ENCODE measurements at regions not wholly inside any gene's neighbourhood (a gene's known extent, or its start where the extent isn't known, plus 50 kb on each side); places are given as distances from the start of the nearest gene placed in this dataset.

DNA sequence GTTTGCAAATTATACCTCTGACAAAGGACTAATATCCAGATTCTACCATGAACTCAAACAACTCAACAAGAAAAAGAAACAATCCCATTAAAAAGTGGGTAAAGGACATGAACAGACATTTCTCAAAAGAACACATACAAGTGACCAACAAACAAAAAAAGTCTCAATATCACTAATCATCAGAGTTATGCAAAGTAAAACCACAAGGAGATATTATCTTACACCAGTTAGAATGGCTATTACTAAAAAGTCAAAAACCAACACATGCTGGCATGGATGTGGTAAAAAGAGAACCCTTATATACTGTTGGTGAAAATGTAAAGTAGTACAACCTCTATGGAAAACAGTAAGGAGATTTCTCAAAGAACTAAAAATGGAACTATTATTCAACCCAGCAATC, 234.4 kb downstream of the NKX6-1 start:
- H3K27me3 ChIP-seq (ENCODE audit: control insufficient read depth, insufficient read depth, low read length), result no peaks in the 10 kb centered on the region
- BruUV-seq (replicated peaks), result no TSS peak
- H3K36me3 ChIP-seq (ENCODE audit: control insufficient read depth, insufficient read depth, low read length), result no peaks in the 10 kb centered on the region
- in situ Hi-C loops (cut with HindIII; ENCODE audit: low pct_unique_long_range_greater_than_20kb, low sequenced_read_pairs) (no loop called here), intact Hi-C loops (cut with micrococcal nuclease; ENCODE audit: unreplicated experiment) (no loop called here)
- DNase-seq (ENCODE audit: low read depth, low spot score), result no peak
- 0 out of 2 replicates have a peak, but pooled peaks cover 3% of the 10 kb centered on the region for H3K9me3 ChIP-seq (ENCODE audit: control insufficient read depth, insufficient read depth, low read depth, low read length)
- H3K4me3 ChIP-seq (ENCODE audit: low read depth in 2 of 2, low read length in 2 of 2), result no peak overlapping the region
- ChIA-PET POLR2A (no interaction called here), CTCF (no interaction called here)
- no peak overlapping the region for H3K27ac ChIP-seq (ENCODE audit: low read length)
- TF ChIP-seq REST (IDR thresholded peaks at IDR 0.05; ENCODE audit: insufficient read depth in 1 of 2, low read depth in 2 of 2, low read length in 1 of 2), result no peak
- TF ChIP-seq SIN3A (IDR thresholded peaks at IDR 0.05; ENCODE audit: borderline replicate concordance, insufficient read depth, low read depth, low read length), result no peak
- TF ChIP-seq TCF7L2 (IDR thresholded peaks at IDR 0.05; ENCODE audit: low read depth, low read length), result no peak
- TF ChIP-seq CTCF (IDR thresholded peaks at IDR 0.05), result no peak
- TF ChIP-seq POLR2AphosphoS5 (IDR thresholded peaks at IDR 0.05; ENCODE audit: low read depth, low read length), result no peak
- no peaks in the 10 kb centered on the region for H3K4me1 ChIP-seq (ENCODE audit: control insufficient read depth, insufficient read depth, low read length)
- no peak for ATAC-seq

DNA sequence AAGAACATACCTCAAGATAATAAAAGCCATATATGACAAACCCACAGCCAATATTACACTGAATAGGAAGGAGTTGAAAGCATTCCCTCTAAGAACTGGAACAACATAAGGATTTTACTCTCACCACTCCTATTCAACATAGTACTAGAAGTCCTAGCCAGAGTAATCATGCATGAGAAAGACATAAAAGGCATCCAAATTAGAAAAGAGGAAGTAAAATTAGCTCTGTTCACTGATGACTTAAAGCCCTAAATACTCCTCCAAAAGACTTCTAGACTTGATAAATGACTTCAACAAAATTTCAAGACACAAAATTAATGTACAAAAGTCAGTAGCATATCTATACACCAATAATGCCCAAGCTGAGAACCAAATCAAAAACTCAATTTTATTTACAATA, 235.7 kb downstream of the NKX6-1 start:
- ChIA-PET POLR2A (no interaction called here), CTCF (no interaction called here)
- no peak for ATAC-seq
- Histone ChIP-seq H3K27me3 (ENCODE audit: control insufficient read depth, insufficient read depth, low read length) (no peaks in the 10 kb centered on the region), H3K9me3 (ENCODE audit: control insufficient read depth, insufficient read depth, low read depth, low read length) (0 out of 2 replicates have a peak, but pooled peaks cover 3% of the 10 kb centered on the region), H3K27ac (ENCODE audit: low read length) (no peak overlapping the region), H3K36me3 (ENCODE audit: control insufficient read depth, insufficient read depth, low read length) (no peaks in the 10 kb centered on the region), H3K4me1 (ENCODE audit: control insufficient read depth, insufficient read depth, low read length) (no peaks in the 10 kb centered on the region), H3K4me3 (ENCODE audit: low read depth in 2 of 2, low read length in 2 of 2) (no peak overlapping the region)
- no peak for TF ChIP-seq TCF7L2 (IDR thresholded peaks at IDR 0.05; ENCODE audit: low read depth, low read length)
- TF ChIP-seq SIN3A (IDR thresholded peaks at IDR 0.05; ENCODE audit: borderline replicate concordance, insufficient read depth, low read depth, low read length), result no peak
- no TSS peak for BruUV-seq (replicated peaks)
- DNase-seq (ENCODE audit: low read depth, low spot score), result no peak
- intact Hi-C loops (cut with micrococcal nuclease; ENCODE audit: unreplicated experiment), result no loop called here
- in situ Hi-C loops (cut with HindIII; ENCODE audit: low pct_unique_long_range_greater_than_20kb, low sequenced_read_pairs), result no loop called here

DNA sequence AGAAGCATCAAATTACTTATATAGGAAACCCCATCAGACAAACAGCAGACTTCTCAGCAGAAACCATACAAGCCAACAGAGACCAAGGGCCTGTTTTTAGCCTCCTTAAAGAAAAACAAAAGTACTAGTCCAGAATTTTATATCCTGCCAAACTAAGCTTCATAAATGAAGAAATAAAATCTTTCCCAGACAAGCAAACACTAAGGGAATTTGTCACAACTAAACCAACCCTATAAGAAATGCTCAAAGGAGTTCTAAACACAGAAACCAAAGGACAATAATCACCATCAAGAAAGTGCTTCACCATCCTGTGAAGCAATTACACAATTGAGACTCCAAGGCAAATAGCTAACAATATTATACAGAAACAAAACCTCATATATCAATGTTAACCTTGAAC, 238.6 kb downstream of the NKX6-1 start:
- in situ Hi-C loops (cut with HindIII; ENCODE audit: low pct_unique_long_range_greater_than_20kb, low sequenced_read_pairs), result no loop called here
- ChIA-PET CTCF (no interaction called here), POLR2A (no interaction called here)
- ATAC-seq (no peak), DNase-seq (ENCODE audit: low read depth, low spot score) (no peak)
- Histone ChIP-seq H3K27ac (ENCODE audit: low read length) (no peak overlapping the region), H3K4me3 (ENCODE audit: low read depth in 2 of 2, low read length in 2 of 2) (no peak overlapping the region), H3K36me3 (ENCODE audit: control insufficient read depth, insufficient read depth, low read length) (no peaks in the 10 kb centered on the region), H3K4me1 (ENCODE audit: control insufficient read depth, insufficient read depth, low read length) (no peaks in the 10 kb centered on the region), H3K27me3 (ENCODE audit: control insufficient read depth, insufficient read depth, low read length) (no peaks in the 10 kb centered on the region), H3K9me3 (ENCODE audit: control insufficient read depth, insufficient read depth, low read depth, low read length) (0 out of 2 replicates have a peak, but pooled peaks cover 3% of the 10 kb centered on the region)
- intact Hi-C loops (cut with micrococcal nuclease; ENCODE audit: unreplicated experiment), result no loop called here
- no TSS peak for BruUV-seq (replicated peaks)
- TF ChIP-seq SIN3A (IDR thresholded peaks at IDR 0.05; ENCODE audit: borderline replicate concordance, insufficient read depth, low read depth, low read length) (no peak), CTCF (IDR thresholded peaks at IDR 0.05) (no peak), TCF7L2 (IDR thresholded peaks at IDR 0.05; ENCODE audit: low read depth, low read length) (no peak), POLR2AphosphoS5 (IDR thresholded peaks at IDR 0.05; ENCODE audit: low read depth, low read length) (no peak), REST (IDR thresholded peaks at IDR 0.05; ENCODE audit: insufficient read depth in 1 of 2, low read depth in 2 of 2, low read length in 1 of 2) (no peak)
